ENCODE measurements at regions not wholly inside any gene's neighbourhood (a gene's known extent, or its start where the extent isn't known, plus 50 kb on each side); places are given as distances from the start of the nearest gene placed in this dataset.

- no peak for TF ChIP-seq ZNF317 (CRISPR knock-in tag; IDR thresholded peaks at IDR 0.05; ENCODE audit: borderline replicate concordance, low read depth)
- no peak for TF ChIP-seq ZNF263 (CRISPR knock-in tag; IDR thresholded peaks at IDR 0.05; ENCODE audit: low read depth)
- TF ChIP-seq HMGA2 (CRISPR knock-in tag; IDR thresholded peaks at IDR 0.05), result no peak
- TF ChIP-seq JUN (CRISPR knock-in tag; IDR thresholded peaks at IDR 0.05), result no peak
- TF ChIP-seq USF1 (CRISPR knock-in tag; IDR thresholded peaks at IDR 0.05), result no peak
- TF ChIP-seq FOXK1 (CRISPR knock-in tag; IDR thresholded peaks at IDR 0.05), result no peak
- no peak for TF ChIP-seq RELA (CRISPR knock-in tag; IDR thresholded peaks at IDR 0.05; ENCODE audit: borderline replicate concordance)
- TF ChIP-seq OVOL2 (CRISPR knock-in tag; IDR thresholded peaks at IDR 0.05; ENCODE audit: borderline replicate concordance), result no peak
- no peak for TF ChIP-seq ZBTB43 (CRISPR knock-in tag; IDR thresholded peaks at IDR 0.05)
Measured at GRCh38 chr12:62163368-62163767, 96.8 kb upstream of the USP15 start (continued).

- POLR2A ChIA-PET, result no interaction called here
- DNase-seq (ENCODE audit: low spot score) (no peak), ATAC-seq (no peak)
- Mint-ChIP-seq H3K9me3 (no peaks in the 10 kb centered on the region), H3K4me1 (no peaks in the 10 kb centered on the region), H3K4me3 (no peak overlapping the region), H3K36me3 (no peaks in the 10 kb centered on the region), H3K27ac (no peak overlapping the region), H3K27me3 (ENCODE audit: low read depth) (no peaks in the 10 kb centered on the region)
- CTCF ChIA-PET, result no interaction called here
- no peak for TF ChIP-seq IRF2 (CRISPR knock-in tag; IDR thresholded peaks at IDR 0.05; ENCODE audit: borderline replicate concordance, low read depth)
- no peak for TF ChIP-seq ZNF232 (CRISPR knock-in tag; IDR thresholded peaks at IDR 0.05)
- no peak for TF ChIP-seq ZMAT4 (CRISPR knock-in tag; IDR thresholded peaks at IDR 0.05)
- no peak for TF ChIP-seq ZNF281 (CRISPR knock-in tag; IDR thresholded peaks at IDR 0.05)
- TF ChIP-seq ATF3 (CRISPR knock-in tag; conservative IDR thresholded peaks at IDR 0.05), result no peak
- TF ChIP-seq JAZF1 (CRISPR knock-in tag; IDR thresholded peaks at IDR 0.05), result no peak
Measured at GRCh38 chr12:62164036-62164435, 96.2 kb upstream of the USP15 start.

GRCh38 chr12:62166525-62166924 lies 93.7 kb upstream of the USP15 start:
- Mint-ChIP-seq H3K27ac (no peak overlapping the region), H3K4me1 (no peaks in the 10 kb centered on the region), H3K9me3 (no peaks in the 10 kb centered on the region), H3K27me3 (ENCODE audit: low read depth) (no peaks in the 10 kb centered on the region), H3K36me3 (no peaks in the 10 kb centered on the region), H3K4me3 (no peak overlapping the region)
- POLR2A ChIA-PET, result no interaction called here
- ATAC-seq (no peak), DNase-seq (ENCODE audit: low spot score) (no peak)
- CTCF ChIA-PET, result no interaction called here
- TF ChIP-seq ZNF423 (CRISPR knock-in tag; IDR thresholded peaks at IDR 0.05) (no peak), GABPB1 (CRISPR knock-in tag; IDR thresholded peaks at IDR 0.05) (no peak), ZNF232 (CRISPR knock-in tag; IDR thresholded peaks at IDR 0.05) (no peak), ZNF425 (CRISPR knock-in tag; conservative IDR thresholded peaks at IDR 0.05) (no peak), IRF1 (CRISPR knock-in tag; IDR thresholded peaks at IDR 0.05) (no peak), FOXP1 (CRISPR knock-in tag; IDR thresholded peaks at IDR 0.05; ENCODE audit: borderline replicate concordance) (no peak), ZNF219 (CRISPR knock-in tag; IDR thresholded peaks at IDR 0.05; ENCODE audit: borderline replicate concordance) (no peak), TEAD1 (CRISPR knock-in tag; IDR thresholded peaks at IDR 0.05) (no peak), ATF6 (CRISPR knock-in tag; IDR thresholded peaks at IDR 0.05) (no peak), CBFB (CRISPR knock-in tag; IDR thresholded peaks at IDR 0.05; ENCODE audit: low read depth) (no peak), ZNF396 (CRISPR knock-in tag; IDR thresholded peaks at IDR 0.05; ENCODE audit: borderline replicate concordance) (no peak), FOXK1 (CRISPR knock-in tag; IDR thresholded peaks at IDR 0.05) (no peak)
